ENCODE measurements at regions not wholly inside any gene's neighbourhood (a gene's known extent, or its start where the extent isn't known, plus 50 kb on each side); places are given as distances from the start of the nearest gene placed in this dataset.
A peak's percentile ranks its signal among the peaks of the same experiment; 100 is the strongest.

GRCh38 chr2:136327162-136327852 lies 209.4 kb upstream of the CXCR4 start:
- Histone ChIP-seq H3K4me1 (ENCODE audit: control insufficient read depth in 3 of 3, insufficient read depth in 2 of 3, low read depth in 1 of 3, low read length in 2 of 3) (no peaks in the 10 kb centered on the region), H3K27me3 (ENCODE audit: control insufficient read depth in 3 of 3, insufficient read depth in 3 of 3, low read length in 3 of 3) (no peaks in the 10 kb centered on the region), H3K27ac (ENCODE audit: low read depth in 1 of 3, low read length in 2 of 3) (peak overlapping the region in 2 of 3 donors; percentile 24 to 76), H3K36me3 (ENCODE audit: control insufficient read depth in 3 of 3, insufficient read depth in 2 of 3, low read depth in 1 of 3, low read length in 3 of 3) (no peaks in the 10 kb centered on the region), H3K9me3 (ENCODE audit: control insufficient read depth in 2 of 2, insufficient read depth in 1 of 2, low read depth in 1 of 2, low read length in 1 of 2) (no peaks in the 10 kb centered on the region), H3K4me3 (ENCODE audit: low read depth in 1 of 3, low read length in 3 of 3) (no peak overlapping the region)
- FAIRE-seq (no peak), DNase-seq (peak; percentile 14 to 44)
- WGBS, 3 donors, result 42 to 61% (median 43%) methylated on average over 12 of the region's 12 CpGs

- Histone ChIP-seq H3K4me1 (ENCODE audit: control insufficient read depth in 3 of 3, insufficient read depth in 2 of 3, low read depth in 1 of 3, low read length in 2 of 3) (no peaks in the 10 kb centered on the region), H3K36me3 (ENCODE audit: control insufficient read depth in 3 of 3, insufficient read depth in 2 of 3, low read depth in 1 of 3, low read length in 3 of 3) (no peaks in the 10 kb centered on the region), H3K4me3 (ENCODE audit: low read depth in 1 of 3, low read length in 3 of 3) (no peak overlapping the region), H3K27ac (ENCODE audit: low read depth in 1 of 3, low read length in 2 of 3) (no peak overlapping the region), H3K9me3 (ENCODE audit: control insufficient read depth in 2 of 2, insufficient read depth in 1 of 2, low read depth in 1 of 2, low read length in 1 of 2) (no peaks in the 10 kb centered on the region), H3K27me3 (ENCODE audit: control insufficient read depth in 3 of 3, insufficient read depth in 3 of 3, low read length in 3 of 3) (no peaks in the 10 kb centered on the region)
- 79 to 92% (median 89%) methylated on average over 1 of the region's 1 CpG for WGBS, 3 donors
- FAIRE-seq (no peak), DNase-seq (no peak)
These were observed 207.9 kb upstream of the CXCR4 start for GRCh38 chr2:136325844-136326331.

GRCh38 chr2:136324966-136325365 lies 207.0 kb upstream of the CXCR4 start:
- no peaks in the 10 kb centered on the region for H3K4me1 ChIP-seq (ENCODE audit: control insufficient read depth in 3 of 3, insufficient read depth in 2 of 3, low read depth in 1 of 3, low read length in 2 of 3)
- no peak for FAIRE-seq
- no peak for DNase-seq
- no peak overlapping the region for H3K27ac ChIP-seq (ENCODE audit: low read depth in 1 of 3, low read length in 2 of 3)
- H3K4me3 ChIP-seq (ENCODE audit: low read depth in 1 of 3, low read length in 3 of 3), result no peak overlapping the region
- H3K36me3 ChIP-seq (ENCODE audit: control insufficient read depth in 3 of 3, insufficient read depth in 2 of 3, low read depth in 1 of 3, low read length in 3 of 3), result no peaks in the 10 kb centered on the region
- H3K9me3 ChIP-seq (ENCODE audit: control insufficient read depth in 2 of 2, insufficient read depth in 1 of 2, low read depth in 1 of 2, low read length in 1 of 2), result no peaks in the 10 kb centered on the region
- WGBS, 3 donors, result 54 to 59% (median 56%) methylated on average over 3 of the region's 3 CpGs
- H3K27me3 ChIP-seq (ENCODE audit: control insufficient read depth in 3 of 3, insufficient read depth in 3 of 3, low read length in 3 of 3), result no peaks in the 10 kb centered on the region

GRCh38 chr2:136323935-136324334 lies 206.0 kb upstream of the CXCR4 start:
- Histone ChIP-seq H3K27ac (ENCODE audit: low read depth in 1 of 3, low read length in 2 of 3) (no peak overlapping the region), H3K4me1 (ENCODE audit: control insufficient read depth in 3 of 3, insufficient read depth in 2 of 3, low read depth in 1 of 3, low read length in 2 of 3) (no peaks in the 10 kb centered on the region), H3K36me3 (ENCODE audit: control insufficient read depth in 3 of 3, insufficient read depth in 2 of 3, low read depth in 1 of 3, low read length in 3 of 3) (no peaks in the 10 kb centered on the region), H3K27me3 (ENCODE audit: control insufficient read depth in 3 of 3, insufficient read depth in 3 of 3, low read length in 3 of 3) (no peaks in the 10 kb centered on the region), H3K4me3 (ENCODE audit: low read depth in 1 of 3, low read length in 3 of 3) (no peak overlapping the region), H3K9me3 (ENCODE audit: control insufficient read depth in 2 of 2, insufficient read depth in 1 of 2, low read depth in 1 of 2, low read length in 1 of 2) (no peaks in the 10 kb centered on the region)
- DNase-seq, result no peak
- FAIRE-seq, result no peak
- WGBS, 3 donors, result 74 to 83% (median 80%) methylated on average over 7 of the region's 7 CpGs

GRCh38 chr2:136323195-136323594 lies 205.2 kb upstream of the CXCR4 start:
- Histone ChIP-seq H3K9me3 (ENCODE audit: control insufficient read depth in 2 of 2, insufficient read depth in 1 of 2, low read depth in 1 of 2, low read length in 1 of 2) (no peaks in the 10 kb centered on the region), H3K4me3 (ENCODE audit: low read depth in 1 of 3, low read length in 3 of 3) (no peak overlapping the region), H3K4me1 (ENCODE audit: control insufficient read depth in 3 of 3, insufficient read depth in 2 of 3, low read depth in 1 of 3, low read length in 2 of 3) (no peaks in the 10 kb centered on the region), H3K27ac (ENCODE audit: low read depth in 1 of 3, low read length in 2 of 3) (no peak overlapping the region), H3K27me3 (ENCODE audit: control insufficient read depth in 3 of 3, insufficient read depth in 3 of 3, low read length in 3 of 3) (no peaks in the 10 kb centered on the region), H3K36me3 (ENCODE audit: control insufficient read depth in 3 of 3, insufficient read depth in 2 of 3, low read depth in 1 of 3, low read length in 3 of 3) (no peaks in the 10 kb centered on the region)
- WGBS, 3 donors, result 27 to 58% (median 29%) methylated on average over 3 of the region's 3 CpGs
- no peak for DNase-seq
- no peak for FAIRE-seq

- Histone ChIP-seq H3K4me3 (ENCODE audit: low read depth in 1 of 3, low read length in 3 of 3) (no peak overlapping the region), H3K36me3 (ENCODE audit: control insufficient read depth in 3 of 3, insufficient read depth in 2 of 3, low read depth in 1 of 3, low read length in 3 of 3) (no peaks in the 10 kb centered on the region), H3K9me3 (ENCODE audit: control insufficient read depth in 2 of 2, insufficient read depth in 1 of 2, low read depth in 1 of 2, low read length in 1 of 2) (no peaks in the 10 kb centered on the region), H3K27me3 (ENCODE audit: control insufficient read depth in 3 of 3, insufficient read depth in 3 of 3, low read length in 3 of 3) (no peaks in the 10 kb centered on the region), H3K4me1 (ENCODE audit: control insufficient read depth in 3 of 3, insufficient read depth in 2 of 3, low read depth in 1 of 3, low read length in 2 of 3) (no peaks in the 10 kb centered on the region), H3K27ac (ENCODE audit: low read depth in 1 of 3, low read length in 2 of 3) (no peak overlapping the region)
- FAIRE-seq, result no peak
- DNase-seq, result no peak
- WGBS, 3 donors, result 82 to 91% (median 88%) methylated on average over 2 of the region's 2 CpGs
These were observed 204.5 kb upstream of the CXCR4 start for GRCh38 chr2:136322428-136322827.

- Histone ChIP-seq H3K4me3 (ENCODE audit: low read depth in 1 of 3, low read length in 3 of 3) (no peak overlapping the region), H3K36me3 (ENCODE audit: control insufficient read depth in 3 of 3, insufficient read depth in 2 of 3, low read depth in 1 of 3, low read length in 3 of 3) (no peaks in the 10 kb centered on the region), H3K27me3 (ENCODE audit: control insufficient read depth in 3 of 3, insufficient read depth in 3 of 3, low read length in 3 of 3) (no peaks in the 10 kb centered on the region), H3K4me1 (ENCODE audit: control insufficient read depth in 3 of 3, insufficient read depth in 2 of 3, low read depth in 1 of 3, low read length in 2 of 3) (no peaks in the 10 kb centered on the region), H3K9me3 (ENCODE audit: control insufficient read depth in 2 of 2, insufficient read depth in 1 of 2, low read depth in 1 of 2, low read length in 1 of 2) (no peaks in the 10 kb centered on the region), H3K27ac (ENCODE audit: low read depth in 1 of 3, low read length in 2 of 3) (no peak overlapping the region)
- FAIRE-seq (no peak), DNase-seq (no peak)
- 71 to 86% (median 83%) methylated on average over 11 of the region's 11 CpGs for WGBS, 3 donors
These were observed 201.7 kb upstream of the CXCR4 start for GRCh38 chr2:136319651-136320050.

GRCh38 chr2:136319237-136319636 lies 201.3 kb upstream of the CXCR4 start:
- Histone ChIP-seq H3K4me3 (ENCODE audit: low read depth in 1 of 3, low read length in 3 of 3) (no peak overlapping the region), H3K4me1 (ENCODE audit: control insufficient read depth in 3 of 3, insufficient read depth in 2 of 3, low read depth in 1 of 3, low read length in 2 of 3) (no peaks in the 10 kb centered on the region), H3K27me3 (ENCODE audit: control insufficient read depth in 3 of 3, insufficient read depth in 3 of 3, low read length in 3 of 3) (no peaks in the 10 kb centered on the region), H3K27ac (ENCODE audit: low read depth in 1 of 3, low read length in 2 of 3) (no peak overlapping the region), H3K9me3 (ENCODE audit: control insufficient read depth in 2 of 2, insufficient read depth in 1 of 2, low read depth in 1 of 2, low read length in 1 of 2) (no peaks in the 10 kb centered on the region), H3K36me3 (ENCODE audit: control insufficient read depth in 3 of 3, insufficient read depth in 2 of 3, low read depth in 1 of 3, low read length in 3 of 3) (no peaks in the 10 kb centered on the region)
- DNase-seq (no peak), FAIRE-seq (no peak)
- 45 to 66% (median 50%) methylated on average over 2 of the region's 2 CpGs for WGBS, 3 donors

GRCh38 chr2:136314240-136314639 lies 196.3 kb upstream of the CXCR4 start:
- no peak for FAIRE-seq
- Histone ChIP-seq H3K4me3 (ENCODE audit: low read depth in 1 of 3, low read length in 3 of 3) (no peak overlapping the region), H3K27ac (ENCODE audit: low read depth in 1 of 3, low read length in 2 of 3) (no peak overlapping the region), H3K9me3 (ENCODE audit: control insufficient read depth in 2 of 2, insufficient read depth in 1 of 2, low read depth in 1 of 2, low read length in 1 of 2) (no peaks in the 10 kb centered on the region), H3K27me3 (ENCODE audit: control insufficient read depth in 3 of 3, insufficient read depth in 3 of 3, low read length in 3 of 3) (no peaks in the 10 kb centered on the region), H3K36me3 (ENCODE audit: control insufficient read depth in 3 of 3, insufficient read depth in 2 of 3, low read depth in 1 of 3, low read length in 3 of 3) (no peaks in the 10 kb centered on the region), H3K4me1 (ENCODE audit: control insufficient read depth in 3 of 3, insufficient read depth in 2 of 3, low read depth in 1 of 3, low read length in 2 of 3) (no peaks in the 10 kb centered on the region)
- no peak for DNase-seq

All from small intestine (tissue), 7 donors.